ENCODE measurements at regions not wholly inside any gene's neighbourhood (a gene's known extent, or its start where the extent isn't known, plus 50 kb on each side); places are given as distances from the start of the nearest gene placed in this dataset.

- no peaks in the 10 kb centered on the region for H3K4me1 ChIP-seq (ENCODE audit: insufficient read depth)
- no peaks in the 10 kb centered on the region for H4K20me1 ChIP-seq (replicated peaks; ENCODE audit: insufficient read depth)
- TF ChIP-seq POLR2AphosphoS5 (IDR thresholded peaks at IDR 0.05; ENCODE audit: low read depth) (no peak), CTCF (conservative IDR thresholded peaks at IDR 0.05; ENCODE audit: low read depth in 2 of 2) (no peak)
- Mint-ChIP-seq H3K27ac (no peak overlapping the region), H3K36me3 (ENCODE audit: low read depth) (no peaks in the 10 kb centered on the region), H3K27me3 (ENCODE audit: insufficient read depth, low read depth, poor library complexity) (no peaks in the 10 kb centered on the region), H3K4me3 (no peak overlapping the region), H3K4me1 (no peaks in the 10 kb centered on the region), H3K9me3 (no peaks in the 10 kb centered on the region)
- no peaks in the 10 kb centered on the region for H3F3A ChIP-seq (replicated peaks; ENCODE audit: low read depth)
- H3K36me3 ChIP-seq (ENCODE audit: insufficient read depth) = no peaks in the 10 kb centered on the region
- H3K27me3 ChIP-seq (ENCODE audit: insufficient read depth) = no peaks in the 10 kb centered on the region
- no peak for ATAC-seq
- no peak overlapping the region for H3K27ac ChIP-seq (ENCODE audit: low read depth)
- H3K4me3 ChIP-seq = no peak overlapping the region
- peaks cover 14% of the 10 kb centered on the region for H3K9me2 ChIP-seq (ENCODE audit: insufficient read depth)
- no peaks in the 10 kb centered on the region for H3K79me2 ChIP-seq (replicated peaks; ENCODE audit: insufficient read depth)
- H2AFZ ChIP-seq = no peak overlapping the region
- no peak overlapping the region for H3K4me2 ChIP-seq
- no peak for DNase-seq (ENCODE audit: low spot score)
These were observed 119.2 kb upstream of the ARG1 start for GRCh38 chr6:131453803-131454202.

GRCh38 chr6:131456565-131456964 lies 116.5 kb upstream of the ARG1 start:
- Mint-ChIP-seq H3K9me3 (no peaks in the 10 kb centered on the region), H3K4me3 (no peak overlapping the region)
- TF ChIP-seq ZNF331 (CRISPR knock-in tag; IDR thresholded peaks at IDR 0.05; ENCODE audit: low read depth) = no peak
- TF ChIP-seq CREB1 (CRISPR knock-in tag; IDR thresholded peaks at IDR 0.05; ENCODE audit: low read depth) = no peak
- no peak for TF ChIP-seq EZH2 (IDR thresholded peaks at IDR 0.05; ENCODE audit: low read depth, unreplicated experiment)
- no peak for TF ChIP-seq REST (IDR thresholded peaks at IDR 0.05; ENCODE audit: unreplicated experiment)
- TF ChIP-seq JUNB (IDR thresholded peaks at IDR 0.05; ENCODE audit: unreplicated experiment) = no peak
- no peak for TF ChIP-seq ETS1 (IDR thresholded peaks at IDR 0.05)
- TF ChIP-seq NANOG (IDR thresholded peaks at IDR 0.05; ENCODE audit: borderline replicate concordance) = no peak
- no peak for TF ChIP-seq ZNF114 (CRISPR knock-in tag; IDR thresholded peaks at IDR 0.05)
- TF ChIP-seq EZH2phosphoT487 (IDR thresholded peaks at IDR 0.05; ENCODE audit: unreplicated experiment) = no peak
- TF ChIP-seq POLR2AphosphoS5 (IDR thresholded peaks at IDR 0.05; ENCODE audit: low read depth) = no peak

More at GRCh38 chr6:131456565-131456964, 116.5 kb upstream of the ARG1 start:
- Histone ChIP-seq H3K36me3 (ENCODE audit: insufficient read depth) (no peaks in the 10 kb centered on the region), H2AFZ (peak overlapping the region; percentile 63; the same call in 1 of the 2 replicates), H3K4me2 (no peak overlapping the region), H3K4me3 (no peak overlapping the region), H3K79me2 (replicated peaks; ENCODE audit: insufficient read depth) (no peaks in the 10 kb centered on the region), H3K9me2 (ENCODE audit: insufficient read depth) (peaks cover 13% of the 10 kb centered on the region), H3F3A (replicated peaks; ENCODE audit: low read depth) (no peaks in the 10 kb centered on the region), H3K4me1 (ENCODE audit: insufficient read depth) (peaks cover 15% of the 10 kb centered on the region), H4K20me1 (replicated peaks; ENCODE audit: insufficient read depth) (no peaks in the 10 kb centered on the region), H3K27ac (ENCODE audit: low read depth) (no peak overlapping the region), H3K27me3 (ENCODE audit: insufficient read depth) (no peaks in the 10 kb centered on the region)
- ATAC-seq = no peak
- no peak overlapping the region for H3K27ac Mint-ChIP-seq
- H3K36me3 Mint-ChIP-seq (ENCODE audit: low read depth) = no peaks in the 10 kb centered on the region
- DNase-seq (ENCODE audit: low spot score) = no peak
- H3K4me1 Mint-ChIP-seq = peaks cover 12% of the 10 kb centered on the region
- H3K27me3 Mint-ChIP-seq (ENCODE audit: insufficient read depth, low read depth, poor library complexity) = no peaks in the 10 kb centered on the region

Data from GM23338 (cell line).